ENCODE measurements at regions not wholly inside any gene's neighbourhood (a gene's known extent, or its start where the extent isn't known, plus 50 kb on each side); places are given as distances from the start of the nearest gene placed in this dataset.

- Histone ChIP-seq H3K79me2 (ENCODE audit: insufficient read depth) (no peaks in the 10 kb centered on the region), H3F3A (replicated peaks; ENCODE audit: insufficient read depth) (no peaks in the 10 kb centered on the region), H3K4me1 (ENCODE audit: control insufficient read depth in 1 of 2, insufficient read depth in 2 of 2, low read depth in 1 of 2, low read length in 1 of 2) (peaks cover 0 to 4% of the 10 kb centered on the region in 2 experiments; a peak in 1 of 4 replicates), H3K9me3 (no peaks in the 10 kb centered on the region), H3K36me3 (replicated peaks in 1 of 2; ENCODE audit: control insufficient read depth in 1 of 2, insufficient read depth in 2 of 2, low read length in 1 of 2) (no peaks in the 10 kb centered on the region), H3K4me3 (ENCODE audit: low read depth in 2 of 2, low read length in 1 of 2) (no peak overlapping the region), H3K27ac (ENCODE audit: low read depth in 2 of 2, low read length in 1 of 2) (no peak overlapping the region), H3K27me3 (ENCODE audit: insufficient read depth) (no peaks in the 10 kb centered on the region), H3K9ac (no peak overlapping the region), H3K9me2 (no peaks in the 10 kb centered on the region), H3K4me2 (no peak overlapping the region), H4K20me1 (ENCODE audit: insufficient read depth) (no peaks in the 10 kb centered on the region), H2AFZ (ENCODE audit: low read depth) (no peak overlapping the region)
- DNase-seq: no peak
- 65% methylated on average over 7 of the region's 11 CpGs for WGBS (ENCODE audit: low lambda C conversion rate)
- CTCF ChIA-PET: interaction anchor here (1.4 kb wide), 1 partner anchor 100 kb away, joined by 5 read pairs; no protein-coding TSS in a partner anchor
- TF ChIP-seq POLR2AphosphoS5 (IDR thresholded peaks at IDR 0.05; ENCODE audit: low read depth, low read length) (no peak), FOXJ3 (CRISPR knock-in tag; IDR thresholded peaks at IDR 0.05) (no peak), YY1 (IDR thresholded peaks at IDR 0.05; ENCODE audit: low read depth) (no peak), RXRA (IDR thresholded peaks at IDR 0.05; ENCODE audit: borderline replicate concordance, low read depth) (no peak), CHD2 (IDR thresholded peaks at IDR 0.05; ENCODE audit: low read length, partially characterized antibody) (no peak), ELF1 (IDR thresholded peaks at IDR 0.05) (no peak), GABPA (IDR thresholded peaks at IDR 0.05; ENCODE audit: low read depth) (no peak), TAF1 (IDR thresholded peaks at IDR 0.05; ENCODE audit: borderline replicate concordance, low read depth, low read length) (no peak), FOXM1 (IDR thresholded peaks at IDR 0.05; ENCODE audit: low read depth) (no peak), TEAD4 (IDR thresholded peaks at IDR 0.05; ENCODE audit: borderline replicate concordance, insufficient read depth) (no peak), CTCF (IDR thresholded peaks at IDR 0.05) (no peak)
- POLR2A ChIA-PET: no interaction called here
Observed at GRCh38 chr15:53910852-53911251, 67.4 kb upstream of the UNC13C start.

- no peak for DNase-seq
- H3K27ac ChIP-seq (ENCODE audit: low read depth in 2 of 2, low read length in 1 of 2): no peak overlapping the region
- ChIA-PET POLR2A (no interaction called here), CTCF (interaction anchor here (1.4 kb wide), 1 partner anchor 100 kb away, joined by 5 read pairs; no protein-coding TSS in a partner anchor)
- H3K27me3 ChIP-seq (ENCODE audit: insufficient read depth): no peaks in the 10 kb centered on the region
- H3K4me3 ChIP-seq (ENCODE audit: low read depth in 2 of 2, low read length in 1 of 2): no peak overlapping the region
- no peaks in the 10 kb centered on the region for H3K36me3 ChIP-seq (replicated peaks in 1 of 2; ENCODE audit: control insufficient read depth in 1 of 2, insufficient read depth in 2 of 2, low read length in 1 of 2)
- H3K4me2 ChIP-seq: no peak overlapping the region
- H4K20me1 ChIP-seq (ENCODE audit: insufficient read depth): no peaks in the 10 kb centered on the region
- H2AFZ ChIP-seq (ENCODE audit: low read depth): no peak overlapping the region
- no peaks in the 10 kb centered on the region for H3K9me2 ChIP-seq
- H3K9me3 ChIP-seq: no peaks in the 10 kb centered on the region
- peaks cover 0 to 4% of the 10 kb centered on the region in 2 experiments; a peak in 1 of 4 replicates for H3K4me1 ChIP-seq (ENCODE audit: control insufficient read depth in 1 of 2, insufficient read depth in 2 of 2, low read depth in 1 of 2, low read length in 1 of 2)
- TF ChIP-seq YY1 (IDR thresholded peaks at IDR 0.05; ENCODE audit: low read depth) (no peak), EZH2phosphoT487 (IDR thresholded peaks at IDR 0.05; ENCODE audit: borderline replicate concordance, low read depth) (no peak), SIN3A (IDR thresholded peaks at IDR 0.05; ENCODE audit: borderline replicate concordance, low read depth, low read length) (no peak), MEF2A (IDR thresholded peaks at IDR 0.05; ENCODE audit: borderline replicate concordance, low read depth) (no peak)
- no peaks in the 10 kb centered on the region for H3F3A ChIP-seq (replicated peaks; ENCODE audit: insufficient read depth)
- no peaks in the 10 kb centered on the region for H3K79me2 ChIP-seq (ENCODE audit: insufficient read depth)
- H3K9ac ChIP-seq: no peak overlapping the region
- WGBS (ENCODE audit: low lambda C conversion rate): 45% methylated on average over 11 of the region's 12 CpGs
Observed at GRCh38 chr15:53910236-53910849, 67.9 kb upstream of the UNC13C start.

Measured in SK-N-SH (cell line).